HL-60 (cell line): ENCODE measurements at regions not wholly inside any gene's neighbourhood (a gene's known extent, or its start where the extent isn't known, plus 50 kb on each side); places are given as distances from the start of the nearest gene placed in this dataset.

Source experiments
- DNase-seq, 2 experiments: peaks; one replicate each; pipeline ENCODE4 v3.0.0-alpha.2; 2010 to 2020; ENCODE audit warnings: low read depth in 1 of 2, low spot score in 1 of 2
- H3K27ac ChIP-seq: fragments of 250-450 bp; sonication (Bioruptor Pico); replicated peaks from 2 replicates; pipeline ENCODE4 v1.5.1; 2020; ENCODE audit warnings: mild to moderate bottlenecking, moderate library complexity
- H3K27me3 ChIP-seq: fragments of 250-450 bp; sonication (Bioruptor Pico); 2 replicates; pipeline ENCODE4 v1.5.1; 2021; ENCODE audit warnings: mild to moderate bottlenecking, moderate library complexity; ENCODE audit not compliant: insufficient read depth, poor library complexity, severe bottlenecking
- H3K4me3 ChIP-seq: replicated peaks from 2 replicates; pipeline ENCODE4 v1.5.1; 2011; ENCODE audit warnings: mild to moderate bottlenecking, control low read depth, low read length; ENCODE audit not compliant: insufficient read depth
- GABPA ChIP-seq: IDR thresholded peaks from 2 replicates; pipeline ENCODE4 v1.6.1; 2012; ENCODE audit warnings: low read depth
- POLR2AphosphoS5 ChIP-seq: IDR thresholded peaks from 2 replicates; pipeline ENCODE4 v1.6.1; 2012; ENCODE audit warnings: low read depth
- REST ChIP-seq: IDR thresholded peaks from 2 replicates; pipeline ENCODE4 v1.6.1; 2012; ENCODE audit warnings: low read depth; ENCODE audit not compliant: insufficient replicate concordance
- SPI1 ChIP-seq: IDR thresholded peaks from 2 replicates; pipeline ENCODE4 v1.6.1; 2012; ENCODE audit warnings: low read depth, mild to moderate bottlenecking, borderline replicate concordance
- TF ChIP-seq, protein P1 (sequence below): IDR thresholded peaks from one replicate; pipeline ENCODE4 v1.5.1; 2011; ENCODE audit warnings: low read length, control low read depth, inconsistent platforms; ENCODE audit not compliant: insufficient read depth

DNA sequence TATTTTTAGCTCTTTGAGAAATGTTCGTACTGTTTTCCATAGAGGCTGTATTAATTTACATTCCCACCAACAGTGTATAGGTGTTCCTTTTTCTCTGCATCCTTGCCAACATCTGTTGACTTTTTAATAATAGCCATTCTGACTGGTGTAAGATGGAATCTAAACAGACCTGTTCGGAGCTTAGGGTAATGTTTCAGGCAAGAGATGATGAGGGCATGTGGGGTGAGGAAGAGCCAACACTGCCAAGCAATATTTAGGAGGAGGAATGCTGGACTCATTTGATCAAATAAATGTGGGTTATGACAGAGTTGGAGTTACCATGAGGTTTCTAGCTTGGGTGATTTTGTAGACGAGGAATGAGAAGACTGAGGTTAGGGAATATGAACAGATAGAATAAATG is 382.9 kb downstream of the KLF12 start:
- no peak for TF ChIP-seq GABPA
- TF ChIP-seq, protein P1, sequence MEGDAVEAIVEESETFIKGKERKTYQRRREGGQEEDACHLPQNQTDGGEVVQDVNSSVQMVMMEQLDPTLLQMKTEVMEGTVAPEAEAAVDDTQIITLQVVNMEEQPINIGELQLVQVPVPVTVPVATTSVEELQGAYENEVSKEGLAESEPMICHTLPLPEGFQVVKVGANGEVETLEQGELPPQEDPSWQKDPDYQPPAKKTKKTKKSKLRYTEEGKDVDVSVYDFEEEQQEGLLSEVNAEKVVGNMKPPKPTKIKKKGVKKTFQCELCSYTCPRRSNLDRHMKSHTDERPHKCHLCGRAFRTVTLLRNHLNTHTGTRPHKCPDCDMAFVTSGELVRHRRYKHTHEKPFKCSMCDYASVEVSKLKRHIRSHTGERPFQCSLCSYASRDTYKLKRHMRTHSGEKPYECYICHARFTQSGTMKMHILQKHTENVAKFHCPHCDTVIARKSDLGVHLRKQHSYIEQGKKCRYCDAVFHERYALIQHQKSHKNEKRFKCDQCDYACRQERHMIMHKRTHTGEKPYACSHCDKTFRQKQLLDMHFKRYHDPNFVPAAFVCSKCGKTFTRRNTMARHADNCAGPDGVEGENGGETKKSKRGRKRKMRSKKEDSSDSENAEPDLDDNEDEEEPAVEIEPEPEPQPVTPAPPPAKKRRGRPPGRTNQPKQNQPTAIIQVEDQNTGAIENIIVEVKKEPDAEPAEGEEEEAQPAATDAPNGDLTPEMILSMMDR, result no peak
- no peak for TF ChIP-seq SPI1
- no peak for TF ChIP-seq POLR2AphosphoS5
- no peak for TF ChIP-seq REST
- Histone ChIP-seq H3K27ac (no peak overlapping the region), H3K4me3 (no peak overlapping the region), H3K27me3 (no peaks in the 10 kb centered on the region)
- no peak for DNase-seq

DNA sequence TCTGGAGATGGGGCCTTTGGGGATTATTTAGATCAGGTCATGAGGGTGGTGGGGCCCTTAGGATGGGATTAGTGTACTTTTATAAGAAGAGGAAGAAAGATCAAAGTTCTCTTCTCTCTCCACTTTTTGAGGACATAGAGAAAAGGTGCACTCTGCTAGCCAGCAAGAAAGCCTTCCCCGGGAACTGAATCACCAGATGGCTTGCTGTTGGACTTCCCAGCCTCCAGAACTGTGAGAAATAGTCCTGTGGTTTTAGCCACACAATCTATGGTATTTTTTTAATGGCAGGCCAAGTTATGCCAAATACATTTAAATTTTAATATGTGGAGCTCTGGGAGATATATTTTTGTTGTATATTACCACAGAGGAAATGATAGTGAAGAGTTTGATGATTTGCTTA is 385.8 kb downstream of the KLF12 start:
- no peak for TF ChIP-seq GABPA
- peaks cover 2% of the 10 kb centered on the region for H3K27me3 ChIP-seq
- H3K27ac ChIP-seq, result no peak overlapping the region
- H3K4me3 ChIP-seq, result no peak overlapping the region
- DNase-seq, result no peak

- no peak for DNase-seq
- Histone ChIP-seq H3K27ac (no peak overlapping the region), H3K27me3 (peaks cover 2% of the 10 kb centered on the region), H3K4me3 (no peak overlapping the region)
- no peak for TF ChIP-seq REST
- no peak for TF ChIP-seq POLR2AphosphoS5
- TF ChIP-seq GABPA, result no peak
- TF ChIP-seq SPI1, result no peak
- TF ChIP-seq, protein P1, result no peak
Observed at GRCh38 chr13:73745190-73745589, 389.0 kb downstream of the KLF12 start.

DNA sequence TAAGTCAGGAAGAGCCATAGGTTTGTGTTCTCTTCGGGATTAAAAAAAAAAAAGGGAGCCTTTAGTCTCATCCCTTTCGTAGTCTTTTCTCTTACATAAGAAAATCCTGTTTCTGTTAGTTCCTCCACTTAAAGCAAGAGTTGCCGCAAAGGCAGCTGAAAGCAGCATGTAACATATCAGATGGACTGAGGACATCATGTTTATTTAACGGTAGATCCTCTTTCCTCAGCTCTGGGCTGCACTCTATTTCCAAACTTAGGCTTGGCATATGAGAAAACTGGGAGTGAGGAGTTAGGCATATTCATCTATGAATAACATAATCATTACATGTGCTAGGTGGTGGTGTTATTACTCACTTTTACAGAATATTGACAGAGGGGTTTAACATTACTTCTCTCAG is 391.2 kb downstream of the KLF12 start:
- H3K27me3 ChIP-seq, result peaks cover 2% of the 10 kb centered on the region
- no peak overlapping the region for H3K4me3 ChIP-seq
- no peak for TF ChIP-seq REST
- no peak for TF ChIP-seq GABPA
- TF ChIP-seq POLR2AphosphoS5, result no peak
- TF ChIP-seq, protein P1, result no peak
- TF ChIP-seq SPI1, result no peak
- no peak for DNase-seq
- no peak overlapping the region for H3K27ac ChIP-seq
